Glutamatergic neuron (in vitro differentiated cells): ENCODE measurements at regions not wholly inside any gene's neighbourhood (a gene's known extent, or its start where the extent isn't known, plus 50 kb on each side); places are given as distances from the start of the nearest gene placed in this dataset.
"Not testable (repeated sequence)": the region's sequence is repeated elsewhere in the genome, so short reads cannot be mapped to it uniquely, and the experiment has no call there.

Experiments
- DNase-seq: peaks from one replicate; pipeline ENCODE4 v3.0.0; 2022
- H3K27ac Mint-ChIP-seq: one replicate; pipeline ENCODE4 v1.8.0; 2020; ENCODE audit warnings: mild to moderate bottlenecking, mixed read lengths, inconsistent platforms; ENCODE audit not compliant: unreplicated experiment
- H3K27me3 Mint-ChIP-seq: one replicate; pipeline ENCODE4 v1.8.0; 2020; ENCODE audit warnings: mild to moderate bottlenecking, moderate library complexity, mixed read lengths, inconsistent platforms; ENCODE audit not compliant: unreplicated experiment
- H3K36me3 Mint-ChIP-seq: one replicate; pipeline ENCODE4 v1.8.0; 2020; ENCODE audit warnings: mild to moderate bottlenecking, mixed read lengths, inconsistent platforms; ENCODE audit not compliant: unreplicated experiment
- H3K4me1 Mint-ChIP-seq: one replicate; pipeline ENCODE4 v1.8.0; 2020; ENCODE audit warnings: mild to moderate bottlenecking, low read depth, mixed read lengths, inconsistent platforms; ENCODE audit not compliant: unreplicated experiment
- H3K4me3 Mint-ChIP-seq: one replicate; pipeline ENCODE4 v1.8.0; 2020; ENCODE audit warnings: mild to moderate bottlenecking, mixed read lengths, inconsistent platforms; ENCODE audit not compliant: unreplicated experiment
- H3K9me3 Mint-ChIP-seq: one replicate; pipeline ENCODE4 v1.8.0; 2020; ENCODE audit warnings: mild to moderate bottlenecking, moderate library complexity, mixed read lengths, inconsistent platforms; ENCODE audit not compliant: unreplicated experiment
- TF ChIP-seq, protein P1 (sequence below): fragments of 200-600 bp; sonication (generic); IDR thresholded peaks from one replicate; pipeline ENCODE4 v1.5.0; 2021; ENCODE audit not compliant: partially characterized antibody, unreplicated experiment

- no peak for DNase-seq
- H3K27me3 Mint-ChIP-seq = no peaks in the 10 kb centered on the region
- no peak overlapping the region for H3K4me3 Mint-ChIP-seq
- H3K4me1 Mint-ChIP-seq = peaks cover 8% of the 10 kb centered on the region
- no peaks in the 10 kb centered on the region for H3K36me3 Mint-ChIP-seq
- TF ChIP-seq, protein P1, sequence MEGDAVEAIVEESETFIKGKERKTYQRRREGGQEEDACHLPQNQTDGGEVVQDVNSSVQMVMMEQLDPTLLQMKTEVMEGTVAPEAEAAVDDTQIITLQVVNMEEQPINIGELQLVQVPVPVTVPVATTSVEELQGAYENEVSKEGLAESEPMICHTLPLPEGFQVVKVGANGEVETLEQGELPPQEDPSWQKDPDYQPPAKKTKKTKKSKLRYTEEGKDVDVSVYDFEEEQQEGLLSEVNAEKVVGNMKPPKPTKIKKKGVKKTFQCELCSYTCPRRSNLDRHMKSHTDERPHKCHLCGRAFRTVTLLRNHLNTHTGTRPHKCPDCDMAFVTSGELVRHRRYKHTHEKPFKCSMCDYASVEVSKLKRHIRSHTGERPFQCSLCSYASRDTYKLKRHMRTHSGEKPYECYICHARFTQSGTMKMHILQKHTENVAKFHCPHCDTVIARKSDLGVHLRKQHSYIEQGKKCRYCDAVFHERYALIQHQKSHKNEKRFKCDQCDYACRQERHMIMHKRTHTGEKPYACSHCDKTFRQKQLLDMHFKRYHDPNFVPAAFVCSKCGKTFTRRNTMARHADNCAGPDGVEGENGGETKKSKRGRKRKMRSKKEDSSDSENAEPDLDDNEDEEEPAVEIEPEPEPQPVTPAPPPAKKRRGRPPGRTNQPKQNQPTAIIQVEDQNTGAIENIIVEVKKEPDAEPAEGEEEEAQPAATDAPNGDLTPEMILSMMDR = no peak
- H3K9me3 Mint-ChIP-seq = no peaks in the 10 kb centered on the region
- no peak overlapping the region for H3K27ac Mint-ChIP-seq
Observed at GRCh38 chr7:46282155-46282554, 361.1 kb upstream of the IGFBP3 start.

GRCh38 chr7:46281071-46281470, 360.0 kb upstream of the IGFBP3 start:
- Mint-ChIP-seq H3K4me3 (no peak overlapping the region), H3K27me3 (no peaks in the 10 kb centered on the region), H3K4me1 (peaks cover 8% of the 10 kb centered on the region), H3K9me3 (no peaks in the 10 kb centered on the region), H3K36me3 (no peaks in the 10 kb centered on the region), H3K27ac (no peak overlapping the region)
- DNase-seq = no peak
- TF ChIP-seq, protein P1 = no peak

GRCh38 chr7:46279290-46279689, 358.2 kb upstream of the IGFBP3 start:
- Mint-ChIP-seq H3K4me3 (no peak overlapping the region), H3K4me1 (peaks cover 4% of the 10 kb centered on the region), H3K27me3 (no peaks in the 10 kb centered on the region), H3K27ac (no peak overlapping the region), H3K9me3 (no peaks in the 10 kb centered on the region), H3K36me3 (no peaks in the 10 kb centered on the region)
- TF ChIP-seq, protein P1 = no peak
- no peak for DNase-seq

GRCh38 chr7:46264646-46265045, 343.6 kb upstream of the IGFBP3 start:
- no peaks in the 10 kb centered on the region for H3K4me1 Mint-ChIP-seq
- H3K27me3 Mint-ChIP-seq = peaks cover 3% of the 10 kb centered on the region
- no peak for DNase-seq
- no peak overlapping the region for H3K27ac Mint-ChIP-seq
- peaks cover 4% of the 10 kb centered on the region for H3K9me3 Mint-ChIP-seq
- peaks cover 5% of the 10 kb centered on the region for H3K36me3 Mint-ChIP-seq
- TF ChIP-seq, protein P1 = no peak
- H3K4me3 Mint-ChIP-seq = no peak overlapping the region

- not testable (repeated sequence) for H3K4me3 Mint-ChIP-seq, H3K4me1 Mint-ChIP-seq, H3K27ac Mint-ChIP-seq, H3K27me3 Mint-ChIP-seq, H3K9me3 Mint-ChIP-seq, H3K36me3 Mint-ChIP-seq, DNase-seq
Observed at GRCh38 chr7:46261638-46262037, 340.6 kb upstream of the IGFBP3 start.

DNA sequence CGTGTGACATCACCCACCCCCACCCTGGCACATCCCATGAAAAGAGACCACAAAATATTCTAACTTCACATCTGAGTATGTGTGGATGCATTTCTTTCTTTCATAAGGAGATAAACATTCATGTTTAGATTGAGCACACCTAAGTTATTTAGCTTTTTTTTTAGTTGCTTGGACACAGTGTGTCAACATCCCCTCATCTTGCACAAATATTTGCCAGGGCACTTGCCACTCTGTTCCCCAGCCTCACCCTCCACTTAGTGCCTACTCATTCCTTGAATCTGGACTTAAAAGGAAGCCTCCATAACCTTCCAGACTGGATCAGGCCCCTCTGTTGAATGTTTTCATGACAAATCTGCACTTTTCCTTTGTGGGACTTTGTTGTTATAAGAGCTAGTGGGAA, 338.9 kb upstream of the IGFBP3 start:
- DNase-seq = no peak
- peaks cover 4% of the 10 kb centered on the region for H3K9me3 Mint-ChIP-seq

More for the DNA sequence above, 338.9 kb upstream of the IGFBP3 start:
- Mint-ChIP-seq H3K27ac (no peak overlapping the region), H3K4me1 (no peaks in the 10 kb centered on the region), H3K27me3 (peaks cover 3% of the 10 kb centered on the region), H3K36me3 (peaks cover 5% of the 10 kb centered on the region), H3K4me3 (no peak overlapping the region)
- TF ChIP-seq, protein P1 = no peak
